Activated T-helper 9 cell treated with anti-CD3 and anti-CD28 coated beads, Interleukin-2, amount 50 U/mL, for 16 hours (primary cell): ENCODE measurements at regions not wholly inside any gene's neighbourhood (a gene's known extent, or its start where the extent isn't known, plus 50 kb on each side); places are given as distances from the start of the nearest gene placed in this dataset.
"Not testable (repeated sequence)": the region's sequence is repeated elsewhere in the genome, so short reads cannot be mapped to it uniquely, and the experiment has no call there.

ENCODE experiments used
- DNase-seq: peaks from one replicate; pipeline ENCODE4 v3.0.0-alpha.2; 2020; ENCODE audit warnings: low read depth

DNA sequence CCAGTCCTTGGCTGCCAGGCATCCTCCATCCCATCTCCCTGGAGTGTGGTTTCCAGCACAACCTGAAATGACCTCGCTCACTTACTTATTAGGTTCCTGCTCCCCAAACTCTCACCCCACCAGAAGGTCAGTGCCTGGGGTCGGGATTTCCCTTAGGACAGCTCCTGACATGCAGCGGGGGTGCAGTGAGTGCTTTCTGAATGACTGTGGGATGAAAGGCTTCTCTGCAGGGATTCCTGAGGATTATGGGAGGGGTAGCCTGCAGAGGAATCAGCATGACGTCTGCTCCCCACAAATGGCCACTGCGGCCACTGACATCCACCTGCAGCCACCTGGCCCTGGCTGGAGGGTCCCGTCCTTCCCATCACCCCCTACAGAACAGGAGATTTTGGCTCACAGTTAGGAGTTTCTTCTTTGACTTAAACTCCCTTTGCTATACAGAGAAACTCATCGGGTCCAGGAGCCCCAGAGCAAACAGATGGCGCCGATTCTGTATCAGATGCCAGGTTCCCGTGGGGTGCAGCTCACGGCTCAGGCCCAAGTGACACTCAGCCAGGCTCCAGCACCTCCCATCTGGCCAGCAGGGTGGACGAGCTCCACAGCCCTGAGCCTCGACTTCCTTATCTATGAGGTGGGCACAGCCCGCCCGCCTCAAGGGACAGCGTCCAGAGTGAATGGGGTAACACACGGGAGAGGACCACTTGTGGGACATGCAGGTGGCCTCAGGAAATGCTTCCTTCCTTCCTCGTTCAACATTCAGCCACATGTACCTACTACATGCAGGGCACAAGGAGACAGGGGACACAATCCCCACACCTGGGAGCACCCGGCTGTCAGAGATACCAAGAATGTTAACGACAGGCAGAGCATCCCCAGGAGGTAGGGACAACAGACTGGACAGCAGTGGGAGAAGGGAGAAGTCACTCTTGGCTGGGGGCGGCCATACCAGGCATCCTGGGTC is 69.8 kb downstream of the RMI2 start:
- no peak for DNase-seq

DNA sequence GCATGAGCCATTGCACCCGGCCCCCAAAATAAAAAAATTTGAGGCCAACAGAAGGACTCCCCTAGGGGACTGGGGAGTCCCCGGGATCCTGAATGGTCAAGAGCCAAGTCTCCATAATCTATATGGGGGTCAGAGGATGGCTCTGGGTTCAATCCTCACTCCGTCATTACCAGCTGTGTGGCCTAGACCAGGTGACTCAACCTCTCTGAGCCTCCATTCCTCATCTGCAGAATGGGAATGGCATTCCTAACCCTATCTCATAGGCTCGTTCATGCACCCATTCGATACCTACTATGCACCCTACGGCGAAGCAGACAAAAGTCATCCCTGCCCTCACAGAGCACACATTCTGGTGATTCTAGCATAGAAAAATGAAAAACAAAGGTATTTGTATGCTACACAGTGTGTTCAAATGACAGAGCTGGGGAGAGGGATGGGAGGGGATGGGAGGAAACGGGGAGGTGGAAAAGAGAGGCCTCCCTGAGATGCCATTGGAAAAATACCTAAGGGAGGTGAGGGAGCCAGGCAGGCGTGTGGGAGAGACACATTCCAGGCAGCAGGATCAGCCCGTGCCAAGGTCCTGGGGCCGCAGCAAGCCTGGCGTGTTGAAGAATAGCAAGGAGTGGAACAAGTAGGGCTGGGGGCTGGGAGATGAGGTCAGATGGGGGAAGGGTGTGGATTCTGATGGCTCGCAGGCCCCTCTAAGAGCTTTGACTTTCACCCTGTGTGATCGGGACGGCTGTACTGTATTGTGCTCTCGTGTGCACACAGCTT is 71.2 kb downstream of the RMI2 start:
- no peak for DNase-seq

DNA sequence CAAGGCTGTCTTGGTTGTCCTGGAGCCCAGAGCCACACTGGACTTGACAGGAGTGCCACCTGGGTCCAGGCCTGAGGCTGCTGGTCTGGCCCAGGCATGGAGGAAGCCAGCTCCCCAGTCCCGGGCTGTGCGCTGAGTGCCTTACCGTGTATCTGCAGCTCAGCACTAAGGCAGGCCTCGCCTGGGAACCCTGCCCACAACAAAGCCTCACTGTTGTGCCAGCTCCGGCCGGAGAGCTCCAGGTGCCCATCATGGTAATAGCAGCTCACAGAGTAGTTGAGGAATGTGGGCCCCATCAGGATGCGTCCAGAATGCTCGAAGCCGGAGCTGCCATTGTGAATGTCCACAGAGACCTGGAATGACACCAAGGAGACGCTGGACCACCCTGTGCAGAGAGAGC is 72.2 kb downstream of the RMI2 start:
- DNase-seq: no peak

DNA sequence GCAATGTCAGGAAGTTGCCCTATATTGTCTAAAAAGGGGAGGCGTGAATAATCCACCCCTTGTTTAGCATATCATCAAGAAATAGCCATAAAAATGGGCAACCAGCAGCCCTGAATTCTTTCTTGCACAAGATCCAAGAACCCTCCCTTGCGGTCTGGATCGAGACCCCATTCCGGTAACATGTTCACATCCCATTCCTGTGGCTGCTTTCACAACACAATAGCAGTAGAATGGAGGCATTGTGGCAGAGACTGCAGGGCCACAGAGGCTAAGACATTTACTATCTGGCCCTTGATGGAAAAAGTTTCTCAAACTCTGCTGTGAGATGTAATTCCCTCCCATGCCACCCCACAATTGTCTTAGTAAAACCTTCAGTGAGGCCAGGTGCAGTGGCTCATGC is 73.2 kb downstream of the RMI2 start:
- DNase-seq: no peak

DNA sequence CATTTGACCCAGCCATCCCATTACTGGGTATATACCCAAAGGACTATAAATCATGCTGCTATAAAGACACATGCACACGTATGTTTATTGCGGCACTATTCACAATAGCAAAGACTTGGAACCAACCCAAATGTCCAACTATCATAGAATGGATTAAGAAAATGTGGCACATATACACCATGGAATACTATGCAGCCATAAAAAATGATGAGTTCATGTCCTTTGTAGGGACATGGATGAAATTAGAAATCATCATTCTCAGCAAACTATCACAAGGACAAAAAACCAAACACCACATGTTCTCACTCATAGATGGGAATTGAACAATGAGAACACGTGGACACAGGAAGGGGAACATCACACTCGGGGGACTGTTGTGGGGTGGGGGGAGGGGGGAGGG is 74.8 kb downstream of the RMI2 start:
- not testable (repeated sequence) for DNase-seq

DNA sequence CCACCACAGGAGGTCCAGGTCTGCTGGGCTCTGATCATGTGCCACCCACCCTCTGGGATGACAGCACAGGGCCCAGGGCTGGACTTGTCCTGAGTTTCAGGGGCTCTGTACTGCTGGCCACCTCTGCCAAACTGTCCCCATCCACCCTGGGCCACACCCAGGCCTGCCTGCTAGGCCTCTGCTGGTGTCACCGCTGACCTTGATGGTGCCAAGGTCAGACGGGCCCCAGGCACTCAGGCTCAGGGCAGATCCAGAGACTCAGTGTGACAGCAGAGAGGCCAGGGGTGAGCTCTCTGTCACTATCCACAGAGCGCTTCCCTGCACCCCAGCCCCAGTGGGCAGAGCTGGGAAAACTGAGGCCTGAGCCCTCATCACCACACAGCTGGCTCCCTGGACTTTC is 75.6 kb downstream of the RMI2 start:
- DNase-seq: no peak

DNA sequence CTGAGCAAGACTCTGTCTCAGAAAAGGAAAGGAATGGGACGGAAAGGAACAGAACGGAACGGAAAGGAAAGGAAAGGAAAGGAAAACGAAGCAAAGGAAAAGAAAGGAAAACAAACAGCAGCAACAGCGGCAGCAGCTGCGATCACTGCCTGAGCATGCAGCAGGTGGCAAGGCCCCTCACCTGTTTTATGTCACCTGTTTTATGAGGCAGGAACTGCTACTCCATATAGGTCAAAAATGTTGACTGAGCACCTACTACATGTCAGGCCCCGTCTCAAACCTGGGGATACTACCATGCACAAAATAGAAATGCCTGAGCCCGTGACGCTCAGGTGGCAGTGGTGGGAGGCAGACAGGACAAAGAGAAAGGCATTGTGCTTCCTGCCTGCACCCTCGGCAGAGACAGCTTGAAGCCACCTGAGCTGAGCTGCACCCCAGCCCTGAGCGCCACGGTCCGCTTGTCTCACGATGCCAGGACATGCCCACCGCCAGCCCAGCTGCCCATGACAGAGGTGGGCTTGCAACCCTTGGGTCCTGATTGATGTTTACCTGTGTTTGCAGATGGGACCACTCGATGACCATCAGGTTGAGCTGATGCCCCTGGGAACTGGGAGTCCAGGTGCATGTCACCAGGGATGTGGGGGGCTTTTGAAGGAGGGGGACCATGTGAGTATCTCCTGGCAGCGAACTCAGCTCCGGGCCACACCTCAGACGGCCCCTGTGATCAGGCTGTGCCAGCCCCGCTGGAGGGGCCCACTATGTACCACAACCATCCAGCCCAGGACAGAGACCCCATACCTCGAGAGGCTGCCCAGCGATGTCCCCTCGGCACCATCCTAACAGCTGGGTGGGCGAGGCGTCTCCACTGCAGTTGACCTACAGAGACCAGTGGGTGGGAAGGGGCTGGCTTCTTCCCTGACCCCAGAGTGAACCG is 77.4 kb downstream of the RMI2 start:
- DNase-seq: no peak

DNA sequence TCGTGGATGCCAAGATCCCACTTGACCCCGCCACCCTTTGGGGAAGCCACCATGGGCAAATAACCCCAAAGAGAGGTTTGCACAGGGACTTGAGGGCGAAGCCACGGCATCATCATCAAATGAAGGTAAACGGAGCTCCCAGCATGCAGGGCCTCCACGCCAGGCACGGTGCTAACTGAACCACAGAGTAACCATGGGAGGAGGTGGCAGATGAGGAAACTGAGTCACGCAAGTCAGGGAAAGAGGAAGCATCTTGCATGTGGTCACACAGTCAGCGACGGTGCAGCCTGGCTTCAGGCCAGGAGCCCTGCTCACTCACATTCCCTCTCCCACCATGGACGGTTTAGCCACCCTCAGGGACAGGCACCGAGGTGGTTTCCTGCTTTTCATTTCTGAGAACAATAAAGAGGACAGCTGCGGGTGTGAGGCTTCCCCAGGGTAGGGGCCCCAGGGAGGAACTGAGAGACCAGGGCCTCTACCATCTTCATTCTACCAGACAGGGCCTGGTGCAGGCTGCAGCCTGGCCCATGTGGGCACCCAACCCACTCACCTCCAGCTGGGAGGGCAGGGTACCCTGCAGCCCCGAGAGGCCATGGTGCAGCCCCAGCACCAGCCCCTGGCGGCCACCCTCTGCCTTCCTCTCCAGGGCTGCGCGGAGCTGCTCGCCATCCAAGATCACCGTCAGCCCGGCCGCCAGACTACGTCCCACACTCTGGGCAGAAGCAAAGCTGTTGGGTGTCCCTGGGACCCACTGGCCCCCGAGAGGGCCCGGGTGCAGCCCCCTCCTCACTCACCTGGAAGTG is 78.3 kb downstream of the RMI2 start:
- DNase-seq: no peak

DNA sequence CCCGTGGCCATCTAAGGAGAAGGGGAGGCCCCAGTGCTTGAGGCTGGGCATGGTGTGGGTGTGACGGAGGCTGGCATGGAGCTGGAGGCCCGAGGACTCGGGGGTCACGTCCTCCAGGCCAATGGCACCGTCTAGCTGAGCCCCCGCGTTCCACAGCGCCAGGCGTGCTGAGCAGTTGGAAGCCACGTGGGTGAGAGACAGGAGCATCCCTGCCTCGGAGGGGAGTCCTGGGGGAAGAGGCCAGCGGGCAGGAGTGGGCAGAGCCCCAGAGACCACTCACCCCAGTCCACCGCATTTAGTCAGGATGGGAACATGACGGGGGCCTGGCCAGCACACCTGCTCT is 78.8 kb downstream of the RMI2 start:
- no peak for DNase-seq

DNA sequence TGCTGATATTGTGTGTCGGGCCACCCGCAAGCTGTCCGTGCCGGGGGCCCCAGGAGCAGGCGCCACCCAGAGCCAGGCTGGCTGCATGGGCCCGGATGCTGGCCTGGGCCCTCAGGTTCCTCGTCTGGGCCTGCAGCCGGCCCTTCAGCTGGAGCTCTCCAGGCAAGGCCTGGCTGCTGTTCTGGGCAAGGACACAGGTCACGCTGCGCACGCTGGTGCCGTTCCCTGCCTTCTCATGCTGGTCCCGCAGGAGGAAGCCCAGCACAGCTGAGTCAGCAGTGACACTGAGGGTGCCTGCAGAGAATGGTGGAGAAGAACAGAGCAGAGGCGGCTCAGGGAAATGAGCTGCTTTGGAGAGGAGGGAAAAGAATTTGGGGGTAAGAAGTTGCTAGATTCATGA is 79.9 kb downstream of the RMI2 start:
- no peak for DNase-seq

DNA sequence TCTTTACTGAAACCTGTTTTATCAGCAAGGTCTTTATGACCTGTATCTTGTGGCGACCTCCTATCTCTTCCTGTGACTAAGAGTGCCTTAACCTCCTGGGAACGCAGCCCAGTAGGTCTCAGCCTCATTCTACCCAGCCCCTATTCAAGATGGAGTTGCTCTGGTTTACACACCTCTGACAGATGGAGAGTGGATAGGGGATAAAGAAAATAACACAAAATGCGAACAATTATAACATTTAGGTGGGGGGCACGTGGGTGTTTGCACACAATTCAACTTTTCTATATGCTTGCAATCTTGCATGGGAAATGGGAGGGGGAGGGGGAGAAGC is 83.3 kb downstream of the RMI2 start:
- DNase-seq: no peak

DNA sequence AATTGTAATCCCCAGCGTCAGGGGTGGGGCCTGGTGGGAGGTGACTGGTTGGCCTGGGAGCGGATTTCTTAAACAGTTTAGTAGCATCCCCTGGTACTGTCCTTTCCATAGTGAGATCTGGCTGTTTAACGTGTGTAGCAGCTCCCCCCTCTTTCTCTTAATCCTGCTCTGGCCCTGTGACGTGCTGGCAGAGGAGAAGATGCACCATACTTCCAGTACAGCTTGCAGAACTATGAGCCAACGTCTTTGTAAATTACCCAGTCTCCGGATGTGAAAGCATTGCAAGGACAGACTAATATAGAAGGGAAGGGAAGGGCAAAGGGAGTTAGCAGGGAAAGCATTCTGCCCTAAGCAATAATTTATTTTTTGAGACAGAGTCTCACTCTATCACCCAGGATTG is 83.9 kb downstream of the RMI2 start:
- DNase-seq: no peak

DNA sequence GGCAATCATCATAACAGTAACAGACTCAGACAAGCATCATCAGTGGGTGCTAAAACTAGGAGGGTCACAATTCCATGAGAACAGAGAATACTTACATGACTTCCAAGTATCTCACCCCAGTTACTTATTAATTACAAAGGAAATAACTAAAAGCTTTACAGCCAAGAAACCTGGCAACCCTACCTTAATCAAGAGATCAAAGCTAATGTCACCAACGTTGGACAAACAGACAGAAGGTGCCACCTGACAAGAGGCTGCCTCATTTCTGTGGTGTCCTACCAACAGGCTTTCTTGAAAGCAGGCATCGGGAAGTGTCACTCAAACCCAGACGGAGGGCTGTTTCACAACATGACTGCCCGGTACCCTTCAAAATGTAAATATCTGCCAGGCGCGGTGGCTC is 84.6 kb downstream of the RMI2 start:
- no peak for DNase-seq

DNA sequence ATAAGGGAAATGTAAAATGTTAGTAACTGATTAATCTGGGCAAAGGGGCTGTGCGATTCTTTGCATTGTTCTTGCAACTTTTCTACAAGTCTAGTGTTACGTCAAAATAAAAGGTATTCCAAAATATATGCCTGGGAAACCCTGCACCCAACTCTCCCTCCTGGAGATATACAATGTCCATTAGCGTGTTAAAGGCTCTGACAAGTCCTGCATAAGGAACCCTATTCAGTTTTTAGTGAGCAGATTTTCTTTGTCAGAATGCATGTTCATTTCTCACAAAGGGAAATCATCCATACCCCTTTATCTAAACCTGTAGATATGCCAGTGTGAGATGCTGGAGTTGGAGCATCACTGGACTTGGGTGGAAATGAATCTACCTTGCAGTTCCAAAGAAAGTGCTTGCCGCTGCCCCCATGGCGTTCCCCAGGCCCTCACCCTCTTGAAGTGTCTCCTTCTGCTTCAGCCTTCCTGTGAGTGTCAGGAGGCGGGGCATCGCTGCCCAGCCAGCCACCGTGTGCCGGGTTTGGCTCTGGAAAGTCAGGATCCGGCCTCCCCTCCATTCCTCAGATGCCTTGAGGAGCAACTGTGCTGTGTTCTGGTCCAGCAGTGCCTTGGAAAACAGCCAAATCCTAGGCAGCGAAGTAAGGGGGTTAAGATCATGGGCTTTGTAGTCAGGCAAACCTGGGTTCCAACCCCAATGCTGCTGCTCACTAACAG is 85.5 kb downstream of the RMI2 start:
- DNase-seq: no peak

DNA sequence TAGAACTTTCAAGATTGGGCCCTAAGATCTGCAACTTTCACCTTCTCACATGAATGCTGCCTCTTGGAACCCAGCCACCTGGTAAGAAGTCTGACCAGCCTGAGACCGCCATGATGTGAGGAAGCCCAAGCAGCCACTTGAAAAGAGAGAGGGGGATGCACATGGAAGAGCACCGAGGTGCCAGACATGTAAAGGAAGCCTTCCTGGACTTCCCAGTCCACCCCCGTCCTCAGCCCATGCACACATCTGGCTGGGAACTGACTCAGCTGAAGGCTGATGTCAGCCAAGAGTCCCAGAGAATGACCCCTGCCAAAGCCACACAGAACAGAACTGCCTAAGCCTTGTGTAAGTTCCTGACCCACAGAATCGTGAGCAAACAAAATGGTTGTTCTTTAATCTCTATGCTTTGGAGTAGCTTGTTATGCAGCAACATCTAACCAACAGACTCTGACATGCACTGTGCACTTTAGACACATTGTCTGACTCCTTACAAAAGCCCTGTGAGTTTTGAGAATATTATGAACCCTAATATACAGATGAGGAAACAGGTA is 86.7 kb downstream of the RMI2 start:
- DNase-seq: no peak

DNA sequence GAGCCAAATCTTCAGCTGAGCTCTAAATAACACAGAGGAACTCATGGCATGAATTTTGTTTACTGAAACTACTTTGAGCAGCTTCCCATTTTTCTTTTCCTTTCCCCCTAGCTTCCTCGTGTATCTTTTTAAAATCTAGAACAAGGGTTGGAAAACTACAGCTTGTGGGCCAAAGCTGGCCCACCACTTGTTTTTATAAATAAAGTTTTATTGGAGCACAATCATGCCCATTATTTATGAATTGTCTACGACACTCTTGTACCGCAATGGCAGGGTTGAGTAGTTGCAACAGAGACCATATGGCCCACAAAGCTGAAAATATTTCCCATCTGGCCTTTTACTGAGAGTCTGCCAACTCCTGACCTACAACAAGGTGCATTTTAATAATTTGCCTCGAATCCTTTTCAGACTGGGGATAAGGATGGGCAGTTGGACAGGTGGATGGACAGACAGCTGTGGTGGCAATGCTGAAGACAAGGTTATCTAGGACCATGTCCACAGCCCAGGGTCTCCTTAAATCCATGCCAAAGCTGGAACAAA is 87.7 kb downstream of the RMI2 start:
- DNase-seq: no peak

DNA sequence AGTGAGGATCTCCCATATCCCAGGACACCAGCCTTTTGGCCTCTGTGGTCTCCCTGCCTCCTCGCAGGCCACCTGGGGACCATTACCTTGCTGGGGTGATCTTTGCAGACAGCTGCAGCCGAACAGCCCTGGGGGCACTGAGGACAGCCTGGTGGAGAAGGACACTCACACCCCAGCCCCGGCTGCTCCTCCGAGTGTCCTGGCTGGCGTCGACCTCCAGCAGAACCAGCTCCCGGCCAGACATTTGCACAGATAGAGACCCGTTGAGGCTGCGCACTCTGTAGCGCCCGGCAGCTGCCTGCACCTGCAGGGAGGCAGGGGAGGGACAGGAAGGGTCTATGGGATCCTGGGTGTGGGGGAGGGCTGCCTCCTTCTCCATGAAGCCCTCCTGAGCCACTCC is 90.3 kb downstream of the RMI2 start:
- no peak for DNase-seq

DNA sequence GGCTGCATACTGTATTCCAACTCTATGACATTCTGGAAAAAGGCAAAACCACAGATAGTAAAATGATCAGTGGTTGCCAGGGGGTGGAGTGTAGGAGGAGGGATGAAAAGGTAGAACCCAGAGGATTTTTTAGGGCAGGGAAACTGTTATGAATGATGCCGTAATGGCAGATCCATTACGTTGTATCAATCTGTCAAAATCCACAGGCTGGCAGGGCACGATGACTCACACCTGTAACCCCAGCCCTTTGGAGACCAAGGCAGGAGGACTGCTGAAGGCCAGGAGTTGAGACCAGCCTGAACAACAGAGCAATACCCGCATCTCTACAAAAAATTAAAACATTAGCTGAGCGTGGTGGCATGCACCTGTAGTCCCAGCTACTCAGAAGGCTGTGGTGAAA is 91.8 kb downstream of the RMI2 start:
- no peak for DNase-seq

DNA sequence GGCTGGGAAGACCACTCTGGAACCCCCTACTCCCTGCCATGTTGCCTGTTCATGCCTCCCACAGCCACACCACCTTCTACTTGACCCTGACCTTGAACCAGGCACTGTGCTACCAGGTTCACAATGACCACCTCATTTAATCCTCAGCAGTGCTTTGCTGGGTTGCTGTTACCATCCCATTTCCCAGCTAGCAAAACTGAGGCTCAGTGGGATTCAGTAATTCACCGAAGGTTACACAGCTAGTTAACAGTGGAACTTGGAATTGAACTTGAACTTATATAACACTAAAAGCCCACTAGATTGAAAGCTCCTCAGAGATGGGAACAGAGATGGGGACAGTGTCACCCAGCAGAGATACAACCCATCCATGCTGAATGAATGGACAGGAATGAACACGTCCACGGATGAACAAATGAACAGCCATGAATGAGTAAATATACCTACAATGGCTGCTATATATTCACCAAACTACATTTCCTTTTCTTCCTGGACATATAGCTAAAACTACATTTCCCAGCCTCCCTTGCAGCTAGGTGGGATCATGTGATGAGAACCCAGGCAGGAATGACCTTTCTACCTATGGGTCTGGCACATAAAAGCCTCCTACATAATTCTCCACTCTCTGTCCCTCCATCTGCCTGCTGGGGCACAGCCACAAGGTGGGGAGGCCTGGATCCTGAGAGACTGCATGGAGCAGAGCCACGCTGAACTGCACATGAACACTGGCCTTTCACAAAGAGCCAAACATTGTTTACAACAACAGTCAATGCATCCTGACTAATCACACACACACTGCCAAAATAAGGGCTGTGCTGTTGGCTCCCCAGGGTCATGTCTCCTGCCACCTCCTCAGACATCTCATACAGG is 94.8 kb downstream of the RMI2 start:
- DNase-seq: no peak

DNA sequence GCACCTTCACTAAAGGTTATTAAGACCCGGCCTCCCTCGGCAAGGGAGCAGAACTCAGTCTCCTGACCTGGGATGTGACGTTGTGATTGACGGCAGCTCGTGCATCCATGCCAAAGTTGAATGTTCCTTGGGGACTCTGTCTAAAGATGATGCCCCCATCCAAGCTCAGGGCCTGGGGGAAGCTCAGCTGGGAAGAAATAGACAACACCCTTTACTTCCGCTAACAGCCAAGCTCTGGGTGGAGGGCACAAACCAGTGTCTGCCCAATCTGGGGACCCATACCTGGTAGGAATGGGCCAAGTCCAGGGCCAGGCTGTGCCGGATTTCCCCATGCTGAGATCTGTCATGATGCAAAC is 95.4 kb downstream of the RMI2 start:
- no peak for DNase-seq
